ENCODE measurements at regions not wholly inside any gene's neighbourhood (a gene's known extent, or its start where the extent isn't known, plus 50 kb on each side); places are given as distances from the start of the nearest gene placed in this dataset.

DNA sequence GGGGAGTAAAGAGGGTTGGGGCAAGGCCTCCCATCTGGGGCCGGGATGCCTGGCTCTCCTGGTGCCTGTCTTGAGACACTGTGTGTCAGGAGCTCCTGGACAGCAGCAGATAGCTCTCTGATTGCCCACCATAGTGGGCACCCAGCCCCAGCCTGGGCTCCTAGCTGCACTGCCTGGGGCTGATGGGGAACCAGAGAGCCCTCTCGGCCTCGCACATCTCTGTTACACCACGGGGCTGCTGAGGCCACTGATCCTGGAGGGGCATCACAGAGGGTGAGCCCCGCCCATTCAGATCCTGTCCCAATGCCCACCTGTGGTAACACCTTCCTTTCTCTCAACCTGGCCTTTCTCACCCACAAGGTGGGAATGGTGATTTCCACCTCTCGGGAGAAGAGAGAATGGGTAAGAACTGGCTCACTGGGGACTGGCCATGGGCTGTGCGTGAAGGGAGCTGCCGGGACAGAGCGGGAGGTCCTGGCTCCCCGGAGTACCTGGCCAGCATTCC, 135.9 kb downstream of the URI1 start:
- DNase-seq (ENCODE audit: extremely low read depth, low read depth): no peak
- no peak for TF ChIP-seq CTCF (IDR thresholded peaks at IDR 0.05; ENCODE audit: low read depth, low read length)

DNA sequence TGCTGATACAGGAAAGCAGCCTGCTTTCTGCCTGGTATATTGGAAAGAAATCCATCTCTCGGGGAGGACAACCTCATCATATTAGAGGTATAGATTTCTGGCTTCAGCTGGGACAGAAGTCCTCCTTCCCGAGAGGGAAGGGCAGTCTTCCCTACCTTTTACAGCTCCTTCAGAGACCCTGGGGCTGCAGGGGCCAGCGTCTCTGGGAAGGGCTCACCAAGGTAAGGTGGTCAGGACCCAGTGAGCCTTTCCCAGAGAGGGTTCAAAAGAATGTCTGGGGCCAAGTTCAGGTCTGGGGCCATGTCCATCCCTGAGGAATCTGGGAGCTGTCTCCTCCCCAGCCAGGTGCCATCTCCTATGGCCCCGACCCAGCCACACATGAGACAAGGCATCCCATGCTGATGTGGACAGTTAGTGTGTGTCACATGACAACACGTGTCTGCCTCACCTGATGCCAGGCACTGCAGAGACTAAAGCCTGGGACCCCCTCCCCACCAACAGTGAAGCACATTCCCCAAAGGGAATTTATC, 136.4 kb downstream of the URI1 start:
- no peak for TF ChIP-seq CTCF (IDR thresholded peaks at IDR 0.05; ENCODE audit: low read depth, low read length)
- DNase-seq (ENCODE audit: extremely low read depth, low read depth): no peak

DNA sequence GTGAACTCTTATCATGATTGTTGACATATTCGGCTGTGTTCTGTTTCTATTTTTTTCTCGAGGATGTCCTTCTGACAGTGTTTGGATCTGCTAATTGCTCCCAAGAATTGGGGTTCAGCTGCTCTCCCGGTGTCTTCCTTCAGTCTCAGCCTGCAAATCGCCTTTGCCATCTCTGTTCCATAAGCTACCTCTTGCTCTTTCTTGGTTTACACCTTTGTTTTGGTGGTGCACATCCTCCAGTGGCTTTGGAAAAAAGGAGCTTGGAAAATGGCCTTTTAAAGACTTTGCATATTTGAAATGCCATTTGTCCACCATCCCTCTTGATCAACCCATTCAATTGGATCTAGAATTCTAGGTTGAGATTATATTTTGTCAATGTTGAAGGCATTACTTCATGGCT, 137.2 kb downstream of the URI1 start:
- TF ChIP-seq CTCF (IDR thresholded peaks at IDR 0.05; ENCODE audit: low read depth, low read length): no peak
- no peak for DNase-seq (ENCODE audit: extremely low read depth, low read depth)

GRCh38 chr19:30082168-30082567, 140.1 kb downstream of the URI1 start:
- TF ChIP-seq CTCF (IDR thresholded peaks at IDR 0.05; ENCODE audit: low read depth, low read length): no peak
- no peak for DNase-seq (ENCODE audit: extremely low read depth, low read depth)

- TF ChIP-seq CTCF (IDR thresholded peaks at IDR 0.05; ENCODE audit: low read depth, low read length): no peak
- DNase-seq (ENCODE audit: extremely low read depth, low read depth): no peak
Measured at GRCh38 chr19:30082611-30083010, 140.6 kb downstream of the URI1 start.

DNA sequence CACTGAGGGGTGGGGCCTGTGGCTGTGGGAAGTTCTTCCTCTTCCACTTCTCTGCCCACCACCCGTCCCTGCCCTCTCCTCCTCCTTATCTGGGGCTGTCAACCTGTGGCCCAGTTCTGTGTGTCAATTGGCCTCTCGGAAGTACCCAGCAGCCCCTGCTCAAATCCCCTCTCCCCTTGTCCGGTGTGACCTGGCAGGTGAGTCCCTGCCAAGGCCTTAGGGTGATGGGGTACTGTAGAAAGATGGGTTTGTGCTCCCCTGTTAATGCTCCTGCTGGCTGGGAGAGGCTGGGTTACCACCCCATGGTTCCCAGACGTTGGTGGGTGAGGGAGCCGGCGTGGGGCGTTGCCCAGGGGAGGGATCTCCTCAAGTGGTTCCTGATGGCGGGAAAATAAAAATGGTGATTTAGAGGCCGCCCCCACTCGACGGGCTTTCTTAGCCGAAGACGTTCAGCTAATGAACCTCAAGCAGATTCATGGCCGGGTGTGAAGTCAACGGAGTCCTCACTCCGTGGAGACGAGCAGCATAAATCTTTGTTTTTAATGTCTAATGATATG, 141.2 kb downstream of the URI1 start:
- no peak for TF ChIP-seq CTCF (IDR thresholded peaks at IDR 0.05; ENCODE audit: low read depth, low read length)
- DNase-seq (ENCODE audit: extremely low read depth, low read depth): no peak

DNA sequence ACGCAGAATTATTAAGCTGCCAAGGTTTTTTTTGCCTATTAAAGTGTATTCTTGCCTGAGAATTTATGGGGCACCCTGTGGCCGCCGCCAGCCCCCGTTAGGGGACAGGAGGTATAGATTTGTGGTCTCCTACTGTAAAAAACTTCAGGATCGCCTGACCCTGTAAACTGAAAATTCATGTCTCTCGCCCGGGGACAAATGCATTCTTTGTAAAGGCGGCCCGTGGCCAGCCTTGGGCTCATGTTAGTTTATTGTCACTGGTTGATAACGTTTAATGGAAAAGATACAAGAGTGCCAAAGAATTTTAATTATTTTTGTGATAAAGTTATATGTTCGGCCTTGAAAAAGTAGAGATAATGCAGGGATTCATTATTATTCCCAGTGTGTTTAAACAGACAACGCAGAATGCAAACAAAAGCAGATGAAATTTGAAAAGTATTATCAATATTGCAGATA, 141.7 kb downstream of the URI1 start:
- DNase-seq (ENCODE audit: extremely low read depth, low read depth): no peak
- TF ChIP-seq CTCF (IDR thresholded peaks at IDR 0.05; ENCODE audit: low read depth, low read length): no peak

Data from AG09319 (cell line).